ENCODE measurements at regions not wholly inside any gene's neighbourhood (a gene's known extent, or its start where the extent isn't known, plus 50 kb on each side); places are given as distances from the start of the nearest gene placed in this dataset.

DNA sequence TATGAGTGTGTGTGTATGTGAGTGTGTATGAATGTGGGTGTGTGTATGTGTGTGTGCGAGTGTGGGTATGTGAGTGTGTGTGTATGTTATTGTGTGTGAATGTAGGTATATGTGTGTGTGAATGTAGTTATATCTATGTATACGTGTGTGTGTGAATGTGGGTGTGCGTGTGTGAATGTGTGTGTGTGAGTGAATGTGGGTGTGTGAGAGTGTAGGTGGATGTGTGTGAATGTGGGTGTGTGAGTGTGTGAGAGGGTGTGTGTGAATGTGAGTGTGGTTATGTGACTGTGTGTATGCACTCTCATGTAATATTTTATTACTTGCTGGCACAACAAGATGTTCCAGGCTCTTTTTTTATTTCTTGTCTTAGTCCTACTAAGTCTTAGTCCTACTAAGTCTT, 513.4 kb upstream of the B3GAT1 start:
- DNase-seq = no peak

GRCh38 chr11:134923441-134923840, 511.4 kb upstream of the B3GAT1 start:
- H3K27ac ChIP-seq = no peak overlapping the region
- TF ChIP-seq CTCF (IDR thresholded peaks at IDR 0.05) = no peak
- no peak for TF ChIP-seq POLR2A (IDR thresholded peaks at IDR 0.05)
- TF ChIP-seq EP300 (IDR thresholded peaks at IDR 0.05) = no peak
- TF ChIP-seq POLR2AphosphoS5 (IDR thresholded peaks at IDR 0.05) = no peak
- no peaks in the 10 kb centered on the region for H3K4me1 ChIP-seq
- no peaks in the 10 kb centered on the region for H3K27me3 ChIP-seq
- 62 to 76% methylated on average over 7 of the region's 7 CpGs for WGBS, 2 donors
- no peaks in the 10 kb centered on the region for H3K9me3 ChIP-seq
- no peaks in the 10 kb centered on the region for H3K36me3 ChIP-seq
- no peak for DNase-seq
- no peak overlapping the region for H3K4me3 ChIP-seq
- ATAC-seq (ENCODE audit: low FRiP score in 2 of 2) = no peak

More for the DNA sequence above, 513.4 kb upstream of the B3GAT1 start:
- Histone ChIP-seq H3K9me3 (no peaks in the 10 kb centered on the region), H3K36me3 (no peaks in the 10 kb centered on the region), H3K4me1 (no peaks in the 10 kb centered on the region), H3K27ac (no peak overlapping the region), H3K4me3 (no peak overlapping the region), H3K27me3 (no peaks in the 10 kb centered on the region)
- no peak for TF ChIP-seq CTCF (IDR thresholded peaks at IDR 0.05)
- no peak for TF ChIP-seq POLR2AphosphoS5 (IDR thresholded peaks at IDR 0.05)
- TF ChIP-seq EP300 (IDR thresholded peaks at IDR 0.05) = no peak
- no peak for TF ChIP-seq POLR2A (IDR thresholded peaks at IDR 0.05)
- WGBS, 2 donors = 93% methylated on average over 3 of the region's 3 CpGs
- ATAC-seq (ENCODE audit: low FRiP score in 2 of 2) = no peak

GRCh38 chr11:134921938-134922337, 509.9 kb upstream of the B3GAT1 start:
- Histone ChIP-seq H3K4me1 (no peaks in the 10 kb centered on the region), H3K27ac (no peak overlapping the region), H3K36me3 (no peaks in the 10 kb centered on the region), H3K9me3 (no peaks in the 10 kb centered on the region), H3K4me3 (no peak overlapping the region), H3K27me3 (no peaks in the 10 kb centered on the region)
- TF ChIP-seq POLR2AphosphoS5 (IDR thresholded peaks at IDR 0.05) (no peak), EP300 (IDR thresholded peaks at IDR 0.05) (no peak), CTCF (IDR thresholded peaks at IDR 0.05) (no peak), POLR2A (IDR thresholded peaks at IDR 0.05) (no peak)
- ATAC-seq (ENCODE audit: low FRiP score in 2 of 2) = no peak
- WGBS, 2 donors = 44 to 57% methylated on average over 3 of the region's 3 CpGs
- no peak for DNase-seq

GRCh38 chr11:134920851-134921608, 509.0 kb upstream of the B3GAT1 start:
- WGBS, 2 donors = 78 to 80% methylated on average over 8 of the region's 8 CpGs
- no peaks in the 10 kb centered on the region for H3K9me3 ChIP-seq
- TF ChIP-seq EP300 (IDR thresholded peaks at IDR 0.05) (no peak), POLR2A (IDR thresholded peaks at IDR 0.05) (no peak), POLR2AphosphoS5 (IDR thresholded peaks at IDR 0.05) (no peak), CTCF (IDR thresholded peaks at IDR 0.05) (no peak)
- H3K27me3 ChIP-seq = no peaks in the 10 kb centered on the region
- no peak overlapping the region for H3K27ac ChIP-seq
- no peak for DNase-seq
- no peaks in the 10 kb centered on the region for H3K36me3 ChIP-seq
- ATAC-seq (ENCODE audit: low FRiP score in 2 of 2) = no peak
- no peak overlapping the region for H3K4me3 ChIP-seq
- H3K4me1 ChIP-seq = no peaks in the 10 kb centered on the region
